HEK293T (cell line): ENCODE measurements at regions not wholly inside any gene's neighbourhood (a gene's known extent, or its start where the extent isn't known, plus 50 kb on each side); places are given as distances from the start of the nearest gene placed in this dataset.

Experiments used
- CTCF ChIA-PET: fragments of 350-600 bp; formaldehyde crosslinking; extraction: SDS; loops from one replicate; lab custom pipeline; 2021; ENCODE audit warnings: antibody characterized with exemption, inconsistent platforms; lab: Yijun Ruan, JAX
- POLR2A ChIA-PET: fragments of 350-600 bp; formaldehyde crosslinking; extraction: SDS; loops from one replicate; lab custom pipeline; 2020; ENCODE audit warnings: antibody characterized with exemption, inconsistent platforms; lab: Yijun Ruan, JAX
- DNase-seq: peaks from one replicate; pipeline ENCODE4 v3.0.0; 2012; ENCODE audit warnings: mixed read lengths; ENCODE audit errors: extremely low spot score
- ARNT ChIP-seq: fragments of 450-650 bp; IDR thresholded peaks from 2 replicates; pipeline ENCODE4 v1.6.1; 2017; ENCODE audit warnings: mild to moderate bottlenecking
- BHLHE40 ChIP-seq: fragments of 450-650 bp; IDR thresholded peaks from 2 replicates; pipeline ENCODE4 v1.6.1; 2016; ENCODE audit warnings: mild to moderate bottlenecking, moderate library complexity, borderline replicate concordance
- CTBP1 ChIP-seq: fragments of 450-650 bp; IDR thresholded peaks from 2 replicates; pipeline ENCODE4 v1.6.1; 2016; ENCODE audit warnings: borderline replicate concordance
- ELF4 ChIP-seq: fragments of 450-650 bp; IDR thresholded peaks from 2 replicates; pipeline ENCODE4 v1.6.1; 2017; ENCODE audit warnings: antibody characterized with exemption
- FOXA1 ChIP-seq: fragments of 450-650 bp; IDR thresholded peaks from 2 replicates; pipeline ENCODE4 v1.6.1; 2016; ENCODE audit warnings: mild to moderate bottlenecking
- FOXK2 ChIP-seq: fragments of 450-650 bp; IDR thresholded peaks from 2 replicates; pipeline ENCODE4 v1.6.1; 2016; ENCODE audit warnings: mild to moderate bottlenecking
- FOXM1 ChIP-seq: fragments of 450-650 bp; IDR thresholded peaks from 2 replicates; pipeline ENCODE4 v1.6.1; 2017; ENCODE audit warnings: mild to moderate bottlenecking, borderline replicate concordance
- HDGF ChIP-seq: fragments of 450-650 bp; IDR thresholded peaks from 2 replicates; pipeline ENCODE4 v1.6.1; 2017; ENCODE audit warnings: antibody characterized with exemption, borderline replicate concordance
- L3MBTL2 ChIP-seq: fragments of 450-650 bp; conservative IDR thresholded peaks from 2 replicates; pipeline ENCODE4 v1.6.1; 2016; ENCODE audit warnings: mild to moderate bottlenecking
- LEF1 ChIP-seq: fragments of 450-650 bp; IDR thresholded peaks from 2 replicates; pipeline ENCODE4 v1.6.1; 2017; ENCODE audit warnings: mild to moderate bottlenecking, borderline replicate concordance
- NFRKB ChIP-seq: fragments of 450-650 bp; IDR thresholded peaks from 2 replicates; pipeline ENCODE4 v1.6.1; 2016; ENCODE audit warnings: mild to moderate bottlenecking, moderate library complexity
- PKNOX1 ChIP-seq: fragments of 450-650 bp; IDR thresholded peaks from 2 replicates; pipeline ENCODE4 v1.6.1; 2016
- SP1 ChIP-seq: fragments of 450-650 bp; IDR thresholded peaks from 2 replicates; pipeline ENCODE4 v1.6.1; 2017
- SUZ12 ChIP-seq: fragments of 450-650 bp; IDR thresholded peaks from 2 replicates; pipeline ENCODE4 v1.6.1; 2016; ENCODE audit warnings: mild to moderate bottlenecking
- TARDBP ChIP-seq: fragments of 450-650 bp; IDR thresholded peaks from 2 replicates; pipeline ENCODE4 v1.6.1; 2016
- ZNF384 ChIP-seq: fragments of 450-650 bp; IDR thresholded peaks from 2 replicates; pipeline ENCODE4 v1.6.1; 2016

GRCh38 chr7:50856231-50856630 lies 73.5 kb upstream of the GRB10 start:
- no peak for DNase-seq
- ChIA-PET POLR2A (no interaction called here), CTCF (no interaction called here)
- TF ChIP-seq BHLHE40 (no peak), ARNT (no peak), SUZ12 (no peak), LEF1 (no peak), FOXK2 (no peak), HDGF (no peak), FOXM1 (no peak), SP1 (no peak), FOXA1 (no peak), L3MBTL2 (no peak), TARDBP (no peak), NFRKB (no peak), CTBP1 (no peak), ELF4 (no peak), ZNF384 (no peak)

- DNase-seq = no peak
- POLR2A ChIA-PET = no interaction called here
- CTCF ChIA-PET = no interaction called here
- no peak for TF ChIP-seq ELF4
- TF ChIP-seq CTBP1 = no peak
- no peak for TF ChIP-seq PKNOX1
- no peak for TF ChIP-seq SUZ12
- no peak for TF ChIP-seq NFRKB
- no peak for TF ChIP-seq ZNF384
Observed at GRCh38 chr7:50855526-50855925, 72.8 kb upstream of the GRB10 start.

GRCh38 chr7:50854831-50855230 lies 72.1 kb upstream of the GRB10 start:
- POLR2A ChIA-PET = no interaction called here
- TF ChIP-seq ELF4 = no peak
- TF ChIP-seq CTBP1 = no peak
- TF ChIP-seq FOXA1 = no peak
- no peak for TF ChIP-seq TARDBP
- TF ChIP-seq NFRKB = no peak
- TF ChIP-seq SUZ12 = no peak
- no peak for TF ChIP-seq FOXK2
- TF ChIP-seq ARNT = no peak
- no peak for TF ChIP-seq BHLHE40
- no peak for TF ChIP-seq HDGF
- no peak for TF ChIP-seq LEF1
- no peak for TF ChIP-seq PKNOX1
- no peak for TF ChIP-seq ZNF384
- TF ChIP-seq L3MBTL2 = no peak
- TF ChIP-seq FOXM1 = no peak
- no peak for TF ChIP-seq SP1
- CTCF ChIA-PET = no interaction called here
- DNase-seq = no peak

- CTCF ChIA-PET = no interaction called here
- TF ChIP-seq ARNT = no peak
- TF ChIP-seq L3MBTL2 = no peak
- no peak for TF ChIP-seq ZNF384
- no peak for TF ChIP-seq TARDBP
- TF ChIP-seq BHLHE40 = no peak
- no peak for TF ChIP-seq CTBP1
- no peak for TF ChIP-seq PKNOX1
- TF ChIP-seq ELF4 = no peak
- no peak for TF ChIP-seq FOXA1
- no peak for DNase-seq
- POLR2A ChIA-PET = no interaction called here
Observed at GRCh38 chr7:50854247-50854646, 71.6 kb upstream of the GRB10 start.

GRCh38 chr7:50853311-50853710 lies 70.6 kb upstream of the GRB10 start:
- CTCF ChIA-PET = no interaction called here
- TF ChIP-seq SUZ12 (no peak), TARDBP (no peak), BHLHE40 (no peak)
- no peak for DNase-seq
- POLR2A ChIA-PET = no interaction called here

- TF ChIP-seq PKNOX1 (no peak), FOXA1 (no peak), ELF4 (no peak), SUZ12 (no peak), SP1 (no peak), ZNF384 (no peak), FOXM1 (no peak), FOXK2 (no peak), NFRKB (no peak), LEF1 (no peak), ARNT (no peak), L3MBTL2 (no peak), BHLHE40 (no peak), CTBP1 (no peak)
- POLR2A ChIA-PET = no interaction called here
- no peak for DNase-seq
- CTCF ChIA-PET = no interaction called here
Observed at GRCh38 chr7:50852901-50853300, 70.2 kb upstream of the GRB10 start.
